ENCODE measurements at regions not wholly inside any gene's neighbourhood (a gene's known extent, or its start where the extent isn't known, plus 50 kb on each side); places are given as distances from the start of the nearest gene placed in this dataset.

GRCh38 chr19:29003641-29004409 is 209.1 kb downstream of the UQCRFS1 start:
- Histone ChIP-seq H3K27me3 (peaks cover 0 to 13% of the 10 kb centered on the region in 2 donors), H3K9me3 (no peaks in the 10 kb centered on the region), H3K36me3 (no peaks in the 10 kb centered on the region), H3K27ac (no peak overlapping the region), H3K4me1 (no peaks in the 10 kb centered on the region), H3K4me3 (no peak overlapping the region)
- TF ChIP-seq CTCF (IDR thresholded peaks at IDR 0.05): no peak
- intact Hi-C loops (cut with DNase I): no loop called here
- ATAC-seq (no peak), DNase-seq (no peak)

GRCh38 chr19:29002336-29002735 is 210.6 kb downstream of the UQCRFS1 start:
- H3K36me3 ChIP-seq: no peaks in the 10 kb centered on the region
- peaks cover 0 to 9% of the 10 kb centered on the region in 2 donors for H3K9me3 ChIP-seq
- H3K4me3 ChIP-seq: no peak overlapping the region
- intact Hi-C loops (cut with DNase I): no loop called here
- peaks cover 0 to 9% of the 10 kb centered on the region in 2 donors for H3K27me3 ChIP-seq
- no peak overlapping the region for H3K27ac ChIP-seq
- ATAC-seq (no peak), DNase-seq (no peak)
- TF ChIP-seq CTCF (IDR thresholded peaks at IDR 0.05): no peak
- H3K4me1 ChIP-seq: no peaks in the 10 kb centered on the region

GRCh38 chr19:29001597-29002245 is 211.2 kb downstream of the UQCRFS1 start:
- Histone ChIP-seq H3K4me1 (no peaks in the 10 kb centered on the region), H3K27me3 (peaks cover 0 to 9% of the 10 kb centered on the region in 2 donors), H3K36me3 (no peaks in the 10 kb centered on the region), H3K9me3 (peaks cover 0 to 14% of the 10 kb centered on the region in 2 donors), H3K27ac (no peak overlapping the region), H3K4me3 (no peak overlapping the region)
- intact Hi-C loops (cut with DNase I): no loop called here
- no peak for ATAC-seq
- DNase-seq: no peak
- no peak for TF ChIP-seq CTCF (IDR thresholded peaks at IDR 0.05)

GRCh38 chr19:29001141-29001581 is 211.8 kb downstream of the UQCRFS1 start:
- intact Hi-C loops (cut with DNase I): no loop called here
- H3K27ac ChIP-seq: no peak overlapping the region
- no peak for ATAC-seq

More at GRCh38 chr19:29001141-29001581, 211.8 kb downstream of the UQCRFS1 start:
- Histone ChIP-seq H3K9me3 (peaks cover 0 to 18% of the 10 kb centered on the region in 2 donors), H3K4me1 (no peaks in the 10 kb centered on the region), H3K4me3 (no peak overlapping the region), H3K27me3 (peaks cover 0 to 9% of the 10 kb centered on the region in 2 donors), H3K36me3 (no peaks in the 10 kb centered on the region)
- TF ChIP-seq CTCF (IDR thresholded peaks at IDR 0.05): no peak
- no peak for DNase-seq

Data from left lung (tissue), 4 donors.